ENCODE measurements at regions not wholly inside any gene's neighbourhood (a gene's known extent, or its start where the extent isn't known, plus 50 kb on each side); places are given as distances from the start of the nearest gene placed in this dataset.

GRCh38 chrX:109857584-109858228 is 124.6 kb upstream of the ACSL4 start:
- TF ChIP-seq POLR2A (IDR thresholded peaks at IDR 0.05): no peak
- TF ChIP-seq, protein P1, sequence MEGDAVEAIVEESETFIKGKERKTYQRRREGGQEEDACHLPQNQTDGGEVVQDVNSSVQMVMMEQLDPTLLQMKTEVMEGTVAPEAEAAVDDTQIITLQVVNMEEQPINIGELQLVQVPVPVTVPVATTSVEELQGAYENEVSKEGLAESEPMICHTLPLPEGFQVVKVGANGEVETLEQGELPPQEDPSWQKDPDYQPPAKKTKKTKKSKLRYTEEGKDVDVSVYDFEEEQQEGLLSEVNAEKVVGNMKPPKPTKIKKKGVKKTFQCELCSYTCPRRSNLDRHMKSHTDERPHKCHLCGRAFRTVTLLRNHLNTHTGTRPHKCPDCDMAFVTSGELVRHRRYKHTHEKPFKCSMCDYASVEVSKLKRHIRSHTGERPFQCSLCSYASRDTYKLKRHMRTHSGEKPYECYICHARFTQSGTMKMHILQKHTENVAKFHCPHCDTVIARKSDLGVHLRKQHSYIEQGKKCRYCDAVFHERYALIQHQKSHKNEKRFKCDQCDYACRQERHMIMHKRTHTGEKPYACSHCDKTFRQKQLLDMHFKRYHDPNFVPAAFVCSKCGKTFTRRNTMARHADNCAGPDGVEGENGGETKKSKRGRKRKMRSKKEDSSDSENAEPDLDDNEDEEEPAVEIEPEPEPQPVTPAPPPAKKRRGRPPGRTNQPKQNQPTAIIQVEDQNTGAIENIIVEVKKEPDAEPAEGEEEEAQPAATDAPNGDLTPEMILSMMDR (IDR thresholded peaks at IDR 0.05): no peak
